ENCODE measurements at regions not wholly inside any gene's neighbourhood (a gene's known extent, or its start where the extent isn't known, plus 50 kb on each side); places are given as distances from the start of the nearest gene placed in this dataset.

DNA sequence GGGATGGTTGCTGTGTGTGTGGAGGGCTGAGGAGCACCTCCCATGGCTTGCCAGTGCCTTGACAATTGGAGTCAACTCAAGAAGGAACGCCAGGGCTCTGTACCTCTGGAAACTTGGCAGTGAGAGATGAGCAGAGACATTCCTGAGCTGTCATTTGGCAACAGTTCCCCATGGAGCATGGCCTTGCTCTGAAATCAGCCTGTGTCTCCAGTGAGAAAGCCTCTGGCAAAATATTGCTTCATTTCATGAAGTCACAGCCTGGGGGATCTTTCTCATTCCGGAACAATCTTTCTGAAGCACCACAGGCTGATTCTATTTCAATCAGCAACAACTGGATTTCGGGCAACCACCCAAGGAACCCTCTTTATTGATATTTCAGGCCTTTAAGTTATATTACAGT lies 52.2 kb upstream of the FNDC1 start:
- TF ChIP-seq, protein P1, sequence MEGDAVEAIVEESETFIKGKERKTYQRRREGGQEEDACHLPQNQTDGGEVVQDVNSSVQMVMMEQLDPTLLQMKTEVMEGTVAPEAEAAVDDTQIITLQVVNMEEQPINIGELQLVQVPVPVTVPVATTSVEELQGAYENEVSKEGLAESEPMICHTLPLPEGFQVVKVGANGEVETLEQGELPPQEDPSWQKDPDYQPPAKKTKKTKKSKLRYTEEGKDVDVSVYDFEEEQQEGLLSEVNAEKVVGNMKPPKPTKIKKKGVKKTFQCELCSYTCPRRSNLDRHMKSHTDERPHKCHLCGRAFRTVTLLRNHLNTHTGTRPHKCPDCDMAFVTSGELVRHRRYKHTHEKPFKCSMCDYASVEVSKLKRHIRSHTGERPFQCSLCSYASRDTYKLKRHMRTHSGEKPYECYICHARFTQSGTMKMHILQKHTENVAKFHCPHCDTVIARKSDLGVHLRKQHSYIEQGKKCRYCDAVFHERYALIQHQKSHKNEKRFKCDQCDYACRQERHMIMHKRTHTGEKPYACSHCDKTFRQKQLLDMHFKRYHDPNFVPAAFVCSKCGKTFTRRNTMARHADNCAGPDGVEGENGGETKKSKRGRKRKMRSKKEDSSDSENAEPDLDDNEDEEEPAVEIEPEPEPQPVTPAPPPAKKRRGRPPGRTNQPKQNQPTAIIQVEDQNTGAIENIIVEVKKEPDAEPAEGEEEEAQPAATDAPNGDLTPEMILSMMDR (IDR thresholded peaks at IDR 0.05): no peak
- TF ChIP-seq EZH2 (IDR thresholded peaks at IDR 0.05) (no peak), EZH2phosphoT487 (IDR thresholded peaks at IDR 0.05) (no peak)
